ENCODE measurements at regions not wholly inside any gene's neighbourhood (a gene's known extent, or its start where the extent isn't known, plus 50 kb on each side); places are given as distances from the start of the nearest gene placed in this dataset.

DNA sequence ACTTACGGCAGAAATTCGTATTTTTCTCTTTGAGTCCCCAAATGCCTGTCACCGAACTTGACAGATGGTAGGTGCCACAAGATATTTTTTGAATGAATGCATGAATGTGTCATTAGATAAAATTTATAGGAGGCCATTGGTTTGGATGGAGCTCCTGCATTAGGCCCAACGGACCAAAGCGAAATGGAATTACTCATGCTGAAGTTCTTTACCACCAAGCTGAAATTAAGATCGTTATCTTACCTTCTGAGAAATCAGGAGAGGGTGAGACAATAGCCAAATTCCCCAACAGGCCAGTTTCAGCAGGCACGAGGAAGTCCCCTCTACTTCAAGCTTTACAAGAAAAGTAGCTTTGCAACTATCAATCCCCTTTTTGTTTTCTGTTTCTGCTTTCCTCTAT is 452.5 kb upstream of the ARGLU1 start:
- no peaks in the 10 kb centered on the region for H3F3A ChIP-seq (ENCODE audit: insufficient read depth, low read length, poor library complexity, severe bottlenecking)
- no peaks in the 10 kb centered on the region for H3K36me3 ChIP-seq (ENCODE audit: insufficient read depth, low read length)
- TF ChIP-seq, protein P1, sequence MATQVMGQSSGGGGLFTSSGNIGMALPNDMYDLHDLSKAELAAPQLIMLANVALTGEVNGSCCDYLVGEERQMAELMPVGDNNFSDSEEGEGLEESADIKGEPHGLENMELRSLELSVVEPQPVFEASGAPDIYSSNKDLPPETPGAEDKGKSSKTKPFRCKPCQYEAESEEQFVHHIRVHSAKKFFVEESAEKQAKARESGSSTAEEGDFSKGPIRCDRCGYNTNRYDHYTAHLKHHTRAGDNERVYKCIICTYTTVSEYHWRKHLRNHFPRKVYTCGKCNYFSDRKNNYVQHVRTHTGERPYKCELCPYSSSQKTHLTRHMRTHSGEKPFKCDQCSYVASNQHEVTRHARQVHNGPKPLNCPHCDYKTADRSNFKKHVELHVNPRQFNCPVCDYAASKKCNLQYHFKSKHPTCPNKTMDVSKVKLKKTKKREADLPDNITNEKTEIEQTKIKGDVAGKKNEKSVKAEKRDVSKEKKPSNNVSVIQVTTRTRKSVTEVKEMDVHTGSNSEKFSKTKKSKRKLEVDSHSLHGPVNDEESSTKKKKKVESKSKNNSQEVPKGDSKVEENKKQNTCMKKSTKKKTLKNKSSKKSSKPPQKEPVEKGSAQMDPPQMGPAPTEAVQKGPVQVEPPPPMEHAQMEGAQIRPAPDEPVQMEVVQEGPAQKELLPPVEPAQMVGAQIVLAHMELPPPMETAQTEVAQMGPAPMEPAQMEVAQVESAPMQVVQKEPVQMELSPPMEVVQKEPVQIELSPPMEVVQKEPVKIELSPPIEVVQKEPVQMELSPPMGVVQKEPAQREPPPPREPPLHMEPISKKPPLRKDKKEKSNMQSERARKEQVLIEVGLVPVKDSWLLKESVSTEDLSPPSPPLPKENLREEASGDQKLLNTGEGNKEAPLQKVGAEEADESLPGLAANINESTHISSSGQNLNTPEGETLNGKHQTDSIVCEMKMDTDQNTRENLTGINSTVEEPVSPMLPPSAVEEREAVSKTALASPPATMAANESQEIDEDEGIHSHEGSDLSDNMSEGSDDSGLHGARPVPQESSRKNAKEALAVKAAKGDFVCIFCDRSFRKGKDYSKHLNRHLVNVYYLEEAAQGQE (IDR thresholded peaks at IDR 0.05; ENCODE audit: borderline replicate concordance), result no peak
- TF ChIP-seq EP300 (conservative IDR thresholded peaks at IDR 0.05; ENCODE audit: poor library complexity, severe bottlenecking), result no peak
- TF ChIP-seq POLR2AphosphoS5 (IDR thresholded peaks at IDR 0.05), result no peak
- no peak for TF ChIP-seq TAF1 (IDR thresholded peaks at IDR 0.05; ENCODE audit: low read depth)
- TF ChIP-seq SMC3 (conservative IDR thresholded peaks at IDR 0.05; ENCODE audit: poor library complexity), result no peak
- TF ChIP-seq RAD21 (conservative IDR thresholded peaks at IDR 0.05), result no peak
- no peak for TF ChIP-seq EZH2 (IDR thresholded peaks at IDR 0.05; ENCODE audit: borderline replicate concordance, insufficient read depth, low read length, poor library complexity, severe bottlenecking)
- TF ChIP-seq MXI1 (conservative IDR thresholded peaks at IDR 0.05; ENCODE audit: poor library complexity, severe bottlenecking), result no peak
- TF ChIP-seq, protein P2, sequence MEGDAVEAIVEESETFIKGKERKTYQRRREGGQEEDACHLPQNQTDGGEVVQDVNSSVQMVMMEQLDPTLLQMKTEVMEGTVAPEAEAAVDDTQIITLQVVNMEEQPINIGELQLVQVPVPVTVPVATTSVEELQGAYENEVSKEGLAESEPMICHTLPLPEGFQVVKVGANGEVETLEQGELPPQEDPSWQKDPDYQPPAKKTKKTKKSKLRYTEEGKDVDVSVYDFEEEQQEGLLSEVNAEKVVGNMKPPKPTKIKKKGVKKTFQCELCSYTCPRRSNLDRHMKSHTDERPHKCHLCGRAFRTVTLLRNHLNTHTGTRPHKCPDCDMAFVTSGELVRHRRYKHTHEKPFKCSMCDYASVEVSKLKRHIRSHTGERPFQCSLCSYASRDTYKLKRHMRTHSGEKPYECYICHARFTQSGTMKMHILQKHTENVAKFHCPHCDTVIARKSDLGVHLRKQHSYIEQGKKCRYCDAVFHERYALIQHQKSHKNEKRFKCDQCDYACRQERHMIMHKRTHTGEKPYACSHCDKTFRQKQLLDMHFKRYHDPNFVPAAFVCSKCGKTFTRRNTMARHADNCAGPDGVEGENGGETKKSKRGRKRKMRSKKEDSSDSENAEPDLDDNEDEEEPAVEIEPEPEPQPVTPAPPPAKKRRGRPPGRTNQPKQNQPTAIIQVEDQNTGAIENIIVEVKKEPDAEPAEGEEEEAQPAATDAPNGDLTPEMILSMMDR (IDR thresholded peaks at IDR 0.05; ENCODE audit: poor library complexity, severe bottlenecking), result no peak
- no peak overlapping the region for H3K4me2 ChIP-seq (ENCODE audit: low read length)
- H3K27ac ChIP-seq (ENCODE audit: low read length), result no peak overlapping the region
- no peak overlapping the region for H3K4me3 ChIP-seq (ENCODE audit: low read length)
- no peaks in the 10 kb centered on the region for H3K79me2 ChIP-seq (replicated peaks; ENCODE audit: insufficient read depth, low read length)
- no peaks in the 10 kb centered on the region for H3K27me3 ChIP-seq (ENCODE audit: insufficient read depth, low read depth, low read length)
- H3K9me3 ChIP-seq (ENCODE audit: low read length), result no peaks in the 10 kb centered on the region
- H3K9me2 ChIP-seq (ENCODE audit: insufficient read depth, low read length), result no peaks in the 10 kb centered on the region
- no peak overlapping the region for H2AFZ ChIP-seq (ENCODE audit: low read depth, low read length)
- H3K9ac ChIP-seq (ENCODE audit: low read length), result no peak overlapping the region
- no peaks in the 10 kb centered on the region for H4K20me1 ChIP-seq (ENCODE audit: insufficient read depth)

DNA sequence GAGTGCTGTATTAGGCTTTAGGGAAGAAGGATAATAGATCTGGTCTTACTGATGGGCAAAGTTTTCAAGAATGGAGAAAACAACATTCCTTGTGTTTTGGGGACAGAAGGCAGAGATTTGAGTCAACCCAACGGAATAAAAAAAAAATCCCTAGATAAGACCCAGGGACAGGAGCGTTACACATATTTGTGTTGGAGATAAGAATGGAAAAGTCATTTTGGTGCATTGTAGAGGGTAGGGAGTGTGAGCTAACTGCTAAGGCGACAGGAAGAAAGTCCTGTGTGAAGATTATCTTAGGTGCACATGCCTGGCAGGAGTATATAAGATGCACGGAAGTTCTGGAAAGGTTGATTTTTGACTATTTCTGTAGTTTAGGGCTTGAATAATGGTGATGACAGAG is 450.3 kb upstream of the ARGLU1 start:
- H3K36me3 ChIP-seq (ENCODE audit: insufficient read depth, low read length), result no peaks in the 10 kb centered on the region
- no peak overlapping the region for H3K4me2 ChIP-seq (ENCODE audit: low read length)
- H3K9me2 ChIP-seq (ENCODE audit: insufficient read depth, low read length), result no peaks in the 10 kb centered on the region
- no peak overlapping the region for H3K4me3 ChIP-seq (ENCODE audit: low read length)
- no peaks in the 10 kb centered on the region for H3K9me3 ChIP-seq (ENCODE audit: low read length)
- no peaks in the 10 kb centered on the region for H3K79me2 ChIP-seq (replicated peaks; ENCODE audit: insufficient read depth, low read length)
- no peak overlapping the region for H3K9ac ChIP-seq (ENCODE audit: low read length)
- TF ChIP-seq TAF1 (IDR thresholded peaks at IDR 0.05; ENCODE audit: low read depth) (no peak), POLR2AphosphoS5 (IDR thresholded peaks at IDR 0.05) (no peak), SMC3 (conservative IDR thresholded peaks at IDR 0.05; ENCODE audit: poor library complexity) (no peak), EZH2 (IDR thresholded peaks at IDR 0.05; ENCODE audit: borderline replicate concordance, insufficient read depth, low read length, poor library complexity, severe bottlenecking) (no peak), MXI1 (conservative IDR thresholded peaks at IDR 0.05; ENCODE audit: poor library complexity, severe bottlenecking) (no peak), RAD21 (conservative IDR thresholded peaks at IDR 0.05) (no peak), EP300 (conservative IDR thresholded peaks at IDR 0.05; ENCODE audit: poor library complexity, severe bottlenecking) (no peak)
- TF ChIP-seq, protein P1 (IDR thresholded peaks at IDR 0.05; ENCODE audit: borderline replicate concordance), result no peak
- TF ChIP-seq, protein P2 (IDR thresholded peaks at IDR 0.05; ENCODE audit: poor library complexity, severe bottlenecking), result no peak
- no peaks in the 10 kb centered on the region for H4K20me1 ChIP-seq (ENCODE audit: insufficient read depth)
- H2AFZ ChIP-seq (ENCODE audit: low read depth, low read length), result no peak overlapping the region
- H3K27ac ChIP-seq (ENCODE audit: low read length), result no peak overlapping the region
- no peaks in the 10 kb centered on the region for H3F3A ChIP-seq (ENCODE audit: insufficient read depth, low read length, poor library complexity, severe bottlenecking)
- H3K27me3 ChIP-seq (ENCODE audit: insufficient read depth, low read depth, low read length), result no peaks in the 10 kb centered on the region

Measured in neural cell (in vitro differentiated cells).